Breast epithelium (tissue), 3 donors: ENCODE measurements at regions not wholly inside any gene's neighbourhood (a gene's known extent, or its start where the extent isn't known, plus 50 kb on each side); places are given as distances from the start of the nearest gene placed in this dataset.

Source experiments
- CTCF ChIP-seq, 3 donors: fragments of 450-650 bp; IDR thresholded peaks; one replicate each; pipeline ENCODE4 v1.5.1; 2016 to 2017; ENCODE audit warnings: antibody characterized with exemption in 3 of 3, mild to moderate bottlenecking in 3 of 3, moderate library complexity in 3 of 3
- POLR2A ChIP-seq: fragments of 450-650 bp; IDR thresholded peaks from one replicate; pipeline ENCODE4 v1.6.1; 2016; ENCODE audit warnings: antibody characterized with exemption, mild to moderate bottlenecking, moderate library complexity

DNA sequence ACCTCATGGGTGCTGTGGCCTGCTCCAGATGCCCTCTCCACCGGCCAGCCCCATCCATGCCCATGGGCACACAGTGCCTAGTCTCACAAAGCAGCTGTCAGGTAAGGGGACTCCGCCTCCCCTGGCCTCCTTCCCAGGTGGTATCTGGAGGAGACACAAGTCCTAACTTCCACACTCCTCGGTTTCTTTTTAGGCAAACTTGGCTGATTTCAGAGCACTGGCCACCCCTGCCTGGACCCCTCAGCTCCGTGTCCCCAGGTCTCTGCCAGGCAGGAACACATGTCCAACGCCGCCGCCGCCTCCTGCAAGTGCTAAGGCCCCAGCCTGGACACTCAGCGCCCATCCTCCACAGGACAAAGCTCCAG is 324.1 kb upstream of the DIO3 start:
- TF ChIP-seq CTCF (IDR thresholded peaks at IDR 0.05): no peak
- TF ChIP-seq POLR2A: no peak
